Keratinocyte (primary cell): ENCODE measurements at regions not wholly inside any gene's neighbourhood (a gene's known extent, or its start where the extent isn't known, plus 50 kb on each side); places are given as distances from the start of the nearest gene placed in this dataset.

ENCODE experiments used
- DNase-seq: peaks from one replicate; pipeline ENCODE4 v3.0.0-alpha.2; 2011; ENCODE audit warnings: low read depth, missing footprints, low spot score
- FAIRE-seq: peaks from 2 replicates; lab custom pipeline; 2011; peaks lifted over from hg19 to GRCh38; lab: Jason Lieb, UNC
- H2AFZ ChIP-seq: 2 replicates; pipeline ENCODE4 v1.6.0; 2012; ENCODE audit warnings: low read length, control low read depth, inconsistent platforms; ENCODE audit not compliant: control insufficient read depth
- H3K27ac ChIP-seq: 2 replicates; pipeline ENCODE4 v1.5.1; 2011; ENCODE audit warnings: low read length; ENCODE audit not compliant: control insufficient read depth, insufficient read depth
- H3K27me3 ChIP-seq: 3 replicates; pipeline ENCODE4 v1.6.0; 2011; ENCODE audit warnings: low read length; ENCODE audit not compliant: control insufficient read depth, insufficient read depth; ENCODE audit errors: extremely low read depth
- H3K36me3 ChIP-seq, 2 experiments: 2 replicates in 1 of 2; 3 replicates in 1 of 2; pipeline ENCODE4 v1.5.1; 2011; ENCODE audit warnings: low read length in 2 of 2, mild to moderate bottlenecking in 1 of 2; ENCODE audit not compliant: control insufficient read depth in 2 of 2, insufficient read depth in 2 of 2; ENCODE audit errors: extremely low read depth in 1 of 2
- H3K4me1 ChIP-seq: 3 replicates; pipeline ENCODE4 v1.5.1; 2011; ENCODE audit warnings: low read length; ENCODE audit not compliant: control insufficient read depth, insufficient read depth; ENCODE audit errors: extremely low read depth
- H3K4me2 ChIP-seq: 3 replicates; pipeline ENCODE4 v1.6.0; 2011; ENCODE audit warnings: low read depth, low read length; ENCODE audit not compliant: control insufficient read depth, insufficient read depth; ENCODE audit errors: extremely low read depth
- H3K4me3 ChIP-seq, 3 experiments: fragments of 200-600 bp in 1 of 3; sonication (generic) in 1 of 3; 2 replicates in 2 of 3; 3 replicates in 1 of 3; pipeline ENCODE4 v1.5.1; 2011 to 2016; ENCODE audit warnings: low read length in 3 of 3, mild to moderate bottlenecking in 3 of 3, control low read depth in 2 of 3, inconsistent platforms in 1 of 3, low read depth in 1 of 3, mixed read lengths in 1 of 3, mixed run types in 1 of 3, moderate library complexity in 1 of 3; ENCODE audit not compliant: control insufficient read depth in 2 of 3, insufficient read depth in 2 of 3; ENCODE audit errors: extremely low read depth in 1 of 3
- H3K79me2 ChIP-seq: 2 replicates; pipeline ENCODE4 v1.6.0; 2012; ENCODE audit warnings: low read length; ENCODE audit not compliant: control insufficient read depth, insufficient read depth
- H3K9ac ChIP-seq: 3 replicates; pipeline ENCODE4 v1.6.0; 2011; ENCODE audit warnings: low read length; ENCODE audit not compliant: control insufficient read depth, insufficient read depth; ENCODE audit errors: extremely low read depth
- H3K9me1 ChIP-seq: 3 replicates; pipeline ENCODE4 v1.6.0; 2011; ENCODE audit warnings: low read length; ENCODE audit not compliant: control insufficient read depth, insufficient read depth; ENCODE audit errors: extremely low read depth
- H3K9me3 ChIP-seq: 2 replicates; pipeline ENCODE4 v1.5.1; 2012; ENCODE audit warnings: low read depth, low read length; ENCODE audit not compliant: control insufficient read depth
- H4K20me1 ChIP-seq: 3 replicates; pipeline ENCODE4 v1.6.0; 2011; ENCODE audit warnings: low read length; ENCODE audit not compliant: control insufficient read depth, insufficient read depth; ENCODE audit errors: extremely low read depth
- EZH2 ChIP-seq: IDR thresholded peaks from one replicate; pipeline ENCODE4 v1.6.1; 2012; ENCODE audit warnings: inconsistent platforms, mild to moderate bottlenecking, low read length, moderate library complexity
- dilution Hi-C: fragments of 300-500 bp; cut with MboI; formaldehyde crosslinking; loops from one replicate; pipeline ENCODE4 v1.7.0; 2020; ENCODE audit warnings: low sequenced_read_pairs; ENCODE audit not compliant: extremely low pct_ligation_motif_present
- TF ChIP-seq, protein P1 (sequence below), 3 experiments: IDR thresholded peaks in 1 of 3; conservative IDR thresholded peaks in 1 of 3; optimal IDR thresholded peaks in 1 of 3; 2 replicates in 2 of 3; 3 replicates in 1 of 3; pipeline versions ENCODE3 to v1.5.1; 2011; ENCODE audit warnings: low read length in 3 of 3, mild to moderate bottlenecking in 3 of 3, moderate library complexity in 2 of 3, control low read depth in 1 of 3, inconsistent platforms in 1 of 3; ENCODE audit not compliant: insufficient read depth in 2 of 3; ENCODE audit errors: extremely low read depth in 1 of 3

DNA sequence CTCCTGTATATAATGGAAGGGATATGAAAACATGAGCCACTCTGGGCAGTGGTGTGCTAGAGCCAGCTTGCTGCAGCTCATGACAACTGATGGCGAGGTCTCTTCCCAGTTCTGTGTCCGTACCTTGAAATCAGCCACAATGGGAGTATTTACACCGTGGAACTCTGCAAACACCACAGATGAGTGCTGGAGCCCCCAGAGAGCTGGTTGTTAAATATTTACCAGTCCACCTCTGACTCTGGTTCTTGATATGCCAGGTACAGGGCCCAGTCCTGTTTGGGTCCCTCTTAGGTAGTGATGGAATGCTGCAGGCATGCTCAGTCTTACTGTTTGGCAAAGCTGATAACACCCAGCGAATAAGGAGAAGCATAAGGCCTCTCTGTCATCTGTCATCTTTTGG is 116.1 kb upstream of the GLI2 start:
- H3K9ac ChIP-seq = peak overlapping the region; percentile 48
- H3K9me3 ChIP-seq = peaks cover 3% of the 10 kb centered on the region
- H3K27me3 ChIP-seq = no peaks in the 10 kb centered on the region
- H3K9me1 ChIP-seq = no peaks in the 10 kb centered on the region
- H3K4me3 ChIP-seq = no peak overlapping the region
- peak overlapping the region; percentile 78 for H2AFZ ChIP-seq
- peaks cover 19% of the 10 kb centered on the region for H3K4me1 ChIP-seq
- FAIRE-seq = no peak
- DNase-seq = no peak
- no peaks in the 10 kb centered on the region for H3K79me2 ChIP-seq
- H3K27ac ChIP-seq = peak overlapping the region; percentile 94
- H3K4me2 ChIP-seq = peak overlapping the region; percentile 76
- TF ChIP-seq, protein P1, sequence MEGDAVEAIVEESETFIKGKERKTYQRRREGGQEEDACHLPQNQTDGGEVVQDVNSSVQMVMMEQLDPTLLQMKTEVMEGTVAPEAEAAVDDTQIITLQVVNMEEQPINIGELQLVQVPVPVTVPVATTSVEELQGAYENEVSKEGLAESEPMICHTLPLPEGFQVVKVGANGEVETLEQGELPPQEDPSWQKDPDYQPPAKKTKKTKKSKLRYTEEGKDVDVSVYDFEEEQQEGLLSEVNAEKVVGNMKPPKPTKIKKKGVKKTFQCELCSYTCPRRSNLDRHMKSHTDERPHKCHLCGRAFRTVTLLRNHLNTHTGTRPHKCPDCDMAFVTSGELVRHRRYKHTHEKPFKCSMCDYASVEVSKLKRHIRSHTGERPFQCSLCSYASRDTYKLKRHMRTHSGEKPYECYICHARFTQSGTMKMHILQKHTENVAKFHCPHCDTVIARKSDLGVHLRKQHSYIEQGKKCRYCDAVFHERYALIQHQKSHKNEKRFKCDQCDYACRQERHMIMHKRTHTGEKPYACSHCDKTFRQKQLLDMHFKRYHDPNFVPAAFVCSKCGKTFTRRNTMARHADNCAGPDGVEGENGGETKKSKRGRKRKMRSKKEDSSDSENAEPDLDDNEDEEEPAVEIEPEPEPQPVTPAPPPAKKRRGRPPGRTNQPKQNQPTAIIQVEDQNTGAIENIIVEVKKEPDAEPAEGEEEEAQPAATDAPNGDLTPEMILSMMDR (optimal IDR thresholded peaks at IDR 0.05 in 1 of 3, IDR thresholded peaks at IDR 0.05 in 1 of 3, conservative IDR thresholded peaks at IDR 0.05 in 1 of 3; ENCODE audit: extremely low read depth in 1 of 3, insufficient read depth in 2 of 3, low read length in 3 of 3) = no peak
- no peak for TF ChIP-seq EZH2
- no peaks in the 10 kb centered on the region for H4K20me1 ChIP-seq
- H3K36me3 ChIP-seq = no peaks in the 10 kb centered on the region
- dilution Hi-C loops = no loop called here

DNA sequence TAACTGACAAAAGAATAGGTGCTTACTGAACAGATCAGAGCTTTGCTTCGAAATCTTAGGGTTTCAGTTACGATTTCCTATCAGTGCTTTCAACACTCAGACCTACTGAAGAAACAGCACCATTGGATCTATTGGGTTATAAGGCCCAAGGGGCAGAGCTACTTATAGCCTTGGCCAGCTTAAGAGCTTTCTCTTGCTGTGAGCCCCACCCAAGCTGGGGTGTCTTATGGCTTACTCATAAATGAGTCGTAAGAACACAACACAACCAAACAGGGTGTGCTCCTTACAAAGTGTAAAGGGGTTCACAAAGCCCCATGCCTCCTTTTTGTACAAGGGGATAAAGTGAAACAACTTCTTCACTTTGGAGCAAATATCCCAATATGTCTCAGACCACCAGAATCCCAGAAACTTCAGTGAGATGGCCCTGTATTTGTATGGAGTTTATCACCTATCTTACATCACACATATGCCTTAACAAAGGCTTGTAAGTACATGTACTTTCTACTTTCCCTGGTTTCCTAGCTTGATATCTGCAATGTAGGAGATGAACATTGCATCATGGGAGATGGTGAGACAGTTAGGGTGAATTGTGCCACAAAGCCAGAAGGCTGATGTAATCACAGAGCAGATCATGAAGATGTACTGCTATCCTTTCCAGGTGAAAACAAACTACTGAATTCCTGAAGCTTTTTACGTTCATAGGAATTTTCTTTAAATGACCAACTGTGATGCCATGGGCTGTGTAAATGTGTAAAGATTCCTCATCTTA is 115.5 kb upstream of the GLI2 start:
- no peaks in the 10 kb centered on the region for H3K36me3 ChIP-seq
- no peaks in the 10 kb centered on the region for H3K27me3 ChIP-seq
- H3K27ac ChIP-seq = peak overlapping the region; percentile 94
- H3K9me1 ChIP-seq = no peaks in the 10 kb centered on the region
- no peaks in the 10 kb centered on the region for H3K79me2 ChIP-seq
- peak overlapping the region; percentile 78 for H2AFZ ChIP-seq
- TF ChIP-seq, protein P1 (optimal IDR thresholded peaks at IDR 0.05 in 1 of 3, IDR thresholded peaks at IDR 0.05 in 1 of 3, conservative IDR thresholded peaks at IDR 0.05 in 1 of 3; ENCODE audit: extremely low read depth in 1 of 3, insufficient read depth in 2 of 3, low read length in 3 of 3) = no peak
- TF ChIP-seq EZH2 = no peak
- peak overlapping the region in 1 of 3 experiments; percentile 22 for H3K4me3 ChIP-seq
- no peaks in the 10 kb centered on the region for H4K20me1 ChIP-seq
- peaks cover 19% of the 10 kb centered on the region for H3K4me1 ChIP-seq
- dilution Hi-C loops = no loop called here
- peaks cover 3% of the 10 kb centered on the region for H3K9me3 ChIP-seq
- peak overlapping the region; percentile 76 for H3K4me2 ChIP-seq
- FAIRE-seq = peak; percentile 96
- H3K9ac ChIP-seq = peak overlapping the region; percentile 48
- DNase-seq = peak; percentile 77
